ENCODE measurements at regions not wholly inside any gene's neighbourhood (a gene's known extent, or its start where the extent isn't known, plus 50 kb on each side); places are given as distances from the start of the nearest gene placed in this dataset.
"Not testable (repeated sequence)": the region's sequence is repeated elsewhere in the genome, so short reads cannot be mapped to it uniquely, and the experiment has no call there.

DNA sequence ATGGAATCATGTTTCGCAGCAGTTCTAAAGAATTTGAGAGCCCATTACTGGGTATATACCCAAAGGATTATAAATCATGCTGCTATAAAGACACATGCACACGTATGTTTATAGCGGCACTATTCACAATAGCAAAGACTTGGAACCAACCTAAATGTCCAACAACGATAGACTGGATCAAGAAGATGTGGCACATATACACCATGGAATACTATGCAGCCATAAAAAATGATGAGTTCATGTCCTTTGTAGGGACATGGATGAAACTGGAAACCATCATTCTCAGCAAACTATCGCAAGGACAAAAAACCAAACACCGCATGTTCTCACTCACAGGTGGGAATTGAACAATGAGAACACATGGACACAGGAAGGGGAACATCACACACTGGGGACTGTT is 106.1 kb downstream of the NAV1 start:
- H3K79me2 ChIP-seq (ENCODE audit: control insufficient read depth in 1 of 2, insufficient read depth in 2 of 2, low read length in 2 of 2); H2BK12ac ChIP-seq (ENCODE audit: low read depth, low read length); H2AFZ ChIP-seq (ENCODE audit: low read length); POLR2A ChIA-PET (ENCODE audit: partially characterized antibody); H3K14ac ChIP-seq (ENCODE audit: insufficient read length); H2BK20ac ChIP-seq (ENCODE audit: low read length); H3K79me1 ChIP-seq (ENCODE audit: low read depth, low read length); H2BK120ac ChIP-seq (replicated peaks; ENCODE audit: low read depth, low read length); H2BK5ac ChIP-seq (ENCODE audit: low read depth, low read length); H2BK15ac ChIP-seq (ENCODE audit: low read length); H4K20me1 ChIP-seq (replicated peaks in 1 of 2; ENCODE audit: control insufficient read depth in 1 of 2, insufficient read depth in 2 of 2, low read length in 2 of 2); H3K9ac ChIP-seq (replicated peaks in 1 of 4; ENCODE audit: extremely low read depth in 1 of 4, low read depth in 3 of 4, low read length in 3 of 4); H3K23ac ChIP-seq (ENCODE audit: insufficient read length); H3K9me3 ChIP-seq (ENCODE audit: insufficient read depth in 2 of 2, low read depth in 1 of 2, low read length in 1 of 2); H3K4me2 ChIP-seq (ENCODE audit: insufficient read depth in 1 of 2, low read depth in 2 of 2, low read length in 2 of 2); H2AK5ac ChIP-seq (ENCODE audit: low read depth, low read length); H4K8ac ChIP-seq (ENCODE audit: extremely low read depth, insufficient read depth, low read length); H3K4ac ChIP-seq (replicated peaks; ENCODE audit: insufficient read length, low read depth, low read length); DNase-seq (ENCODE audit: low read depth in 1 of 2, low spot score in 2 of 2); H3K36me3 ChIP-seq (ENCODE audit: control insufficient read depth in 2 of 4, insufficient read depth in 4 of 4, low read length in 3 of 4); H3K18ac ChIP-seq (ENCODE audit: extremely low read depth, low read length); FAIRE-seq; H4K5ac ChIP-seq (ENCODE audit: insufficient read length, low read depth, low read length); H3K4me3 ChIP-seq (ENCODE audit: extremely low read depth in 1 of 4, insufficient read depth in 2 of 4, low read depth in 3 of 4, low read length in 4 of 4); H3K27ac ChIP-seq (ENCODE audit: low read depth, low read length); H3K56ac ChIP-seq (replicated peaks; ENCODE audit: insufficient read length, low read depth, low read length); H4K91ac ChIP-seq (replicated peaks; ENCODE audit: insufficient read length, low read length); CTCF ChIA-PET (ENCODE audit: partially characterized antibody): not testable (repeated sequence)
- Histone ChIP-seq H3K23me2 (ENCODE audit: low read depth, low read length) (peaks cover 22% of the 10 kb centered on the region), H3K4me1 (replicated peaks in 1 of 4; ENCODE audit: control insufficient read depth in 3 of 4, insufficient read depth in 4 of 4, low read length in 3 of 4) (peaks cover 4 to 18% (median 7%) of the 10 kb centered on the region in 4 experiments), H3K27me3 (replicated peaks in 1 of 4; ENCODE audit: control insufficient read depth in 3 of 4, extremely low read depth in 1 of 4, insufficient read depth in 3 of 4, low read length in 3 of 4) (peaks cover 0 to 21% (median 17%) of the 10 kb centered on the region in 4 experiments; a peak in 5 of 7 replicates)
- WGBS, 2 experiments (ENCODE audit: extremely low coverage in 1 of 2, insufficient coverage in 1 of 2, insufficient read length in 1 of 2, insufficient replicate concordance in 2 of 2, low coverage in 1 of 2, low lambda C conversion rate in 2 of 2, missing lambda C conversion rate in 1 of 2) = 98% methylated on average over 3 of the region's 6 CpGs; no CpG with 5 or more reads in 1 of the 2 experiments

Measured in H1 (cell line).